Fibroblast of peridontal ligament (primary cell): ENCODE measurements at regions not wholly inside any gene's neighbourhood (a gene's known extent, or its start where the extent isn't known, plus 50 kb on each side); places are given as distances from the start of the nearest gene placed in this dataset.

Source experiments
- DNase-seq: peaks from one replicate; pipeline ENCODE4 v3.0.0-alpha.2; 2010; ENCODE audit errors: extremely low read depth

- no peak for DNase-seq
Observed at GRCh38 chr13:69423844-69424243, 683.8 kb upstream of the ATXN8OS start.

- DNase-seq = no peak
Observed at GRCh38 chr13:69418319-69418718, 689.3 kb upstream of the ATXN8OS start.

- DNase-seq = no peak
Observed at GRCh38 chr13:69410761-69411160, 696.9 kb upstream of the ATXN8OS start.

GRCh38 chr13:69391756-69392155 is 715.9 kb upstream of the ATXN8OS start:
- no peak for DNase-seq

GRCh38 chr13:69389899-69390298 is 717.7 kb upstream of the ATXN8OS start:
- no peak for DNase-seq

GRCh38 chr13:69373747-69374425 is 733.7 kb upstream of the ATXN8OS start:
- no peak for DNase-seq

GRCh38 chr13:69363360-69363759 is 744.3 kb upstream of the ATXN8OS start:
- no peak for DNase-seq

- no peak for DNase-seq
Observed at GRCh38 chr13:69331245-69331644, 776.4 kb upstream of the ATXN8OS start.

- DNase-seq = no peak
Observed at GRCh38 chr13:69324090-69324886, 783.3 kb upstream of the ATXN8OS start.

GRCh38 chr13:69319656-69320055 is 788.0 kb upstream of the ATXN8OS start:
- no peak for DNase-seq

GRCh38 chr13:69315039-69315438 is 792.6 kb upstream of the ATXN8OS start:
- DNase-seq = no peak

GRCh38 chr13:69306766-69307165 is 800.9 kb upstream of the ATXN8OS start:
- no peak for DNase-seq

GRCh38 chr13:69300131-69300530 is 807.5 kb upstream of the ATXN8OS start:
- no peak for DNase-seq

- DNase-seq = no peak
Observed at GRCh38 chr13:69296130-69296529, 811.5 kb upstream of the ATXN8OS start.

- DNase-seq = no peak
Observed at GRCh38 chr13:69292789-69293425, 814.7 kb upstream of the ATXN8OS start.

- DNase-seq = no peak
Observed at GRCh38 chr13:69291292-69291906, 816.2 kb upstream of the ATXN8OS start.

- no peak for DNase-seq
Observed at GRCh38 chr13:69288026-69288425, 819.6 kb upstream of the ATXN8OS start.

- DNase-seq = no peak
Observed at GRCh38 chr13:69287050-69287698, 820.5 kb upstream of the ATXN8OS start.

- DNase-seq = no peak
Observed at GRCh38 chr13:69283837-69284236, 823.8 kb upstream of the ATXN8OS start.

- no peak for DNase-seq
Observed at GRCh38 chr13:69283301-69283700, 824.3 kb upstream of the ATXN8OS start.

GRCh38 chr13:69280399-69280798 is 827.2 kb upstream of the ATXN8OS start:
- DNase-seq = no peak

- no peak for DNase-seq
Observed at GRCh38 chr13:69279213-69279612, 828.4 kb upstream of the ATXN8OS start.
